Central memory CD8-positive, alpha-beta T cell (primary cell): ENCODE measurements at regions not wholly inside any gene's neighbourhood (a gene's known extent, or its start where the extent isn't known, plus 50 kb on each side); places are given as distances from the start of the nearest gene placed in this dataset.

Experiments used
- ATAC-seq: fragments of 150-1000 bp; cut with Tn5 transposase; replicated peaks from 2 replicates; pipeline ENCODE4 v1.10.0; 2022; ENCODE audit warnings: mild to moderate bottlenecking, moderate FRiP score, moderate number of reproducible peaks; ENCODE audit not compliant: poor library complexity, severe bottlenecking; ENCODE audit errors: extremely low read depth
- DNase-seq, 2 donors: peaks; one replicate each; pipeline ENCODE4 v3.0.0; 2021; ENCODE audit warnings: low spot score in 2 of 2
- H3K27ac Mint-ChIP-seq: one replicate; pipeline ENCODE4 v1.8.0; 2022; ENCODE audit warnings: low read depth, mild to moderate bottlenecking, moderate library complexity, mixed read lengths
- H3K27me3 Mint-ChIP-seq: one replicate; pipeline ENCODE4 v1.8.0; 2022; ENCODE audit warnings: mixed read lengths
- H3K36me3 Mint-ChIP-seq: one replicate; pipeline ENCODE4 v1.8.0; 2022; ENCODE audit warnings: mild to moderate bottlenecking, moderate library complexity, mixed read lengths; ENCODE audit not compliant: insufficient read depth
- H3K4me1 Mint-ChIP-seq: one replicate; pipeline ENCODE4 v1.8.0; 2022; ENCODE audit warnings: mixed read lengths
- H3K4me3 Mint-ChIP-seq: one replicate; pipeline ENCODE4 v1.8.0; 2022; ENCODE audit warnings: mild to moderate bottlenecking, moderate library complexity, mixed read lengths
- H3K9me3 Mint-ChIP-seq: one replicate; pipeline ENCODE4 v1.8.0; 2022; ENCODE audit warnings: mixed read lengths

DNA sequence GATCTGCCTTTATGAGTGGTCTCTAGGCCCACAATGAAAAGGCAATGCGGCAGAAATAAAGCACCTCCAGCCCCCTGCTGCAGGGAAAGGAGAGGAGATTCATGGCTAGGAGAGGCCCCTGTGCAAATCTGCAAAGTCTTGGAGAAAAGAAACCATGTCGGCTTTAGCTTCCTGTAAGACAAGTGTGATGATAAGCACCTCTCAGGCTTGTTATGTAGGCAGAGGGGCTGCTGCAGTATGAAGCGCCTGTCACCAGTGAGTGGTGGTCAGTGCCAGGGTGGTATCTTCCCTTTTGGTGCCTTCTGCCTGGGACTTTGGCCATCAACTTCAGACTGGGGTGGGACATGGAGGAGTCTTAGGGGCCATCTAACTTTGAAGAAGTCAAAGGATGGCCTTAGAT is 59.2 kb upstream of the ARHGEF3 start:
- H3K4me3 Mint-ChIP-seq, result peak overlapping the region; percentile 44
- peaks cover 2% of the 10 kb centered on the region for H3K36me3 Mint-ChIP-seq
- ATAC-seq (peak; percentile 27), DNase-seq (no peak)
- peak overlapping the region; percentile 78 for H3K27ac Mint-ChIP-seq
- peaks cover 5% of the 10 kb centered on the region for H3K9me3 Mint-ChIP-seq
- H3K27me3 Mint-ChIP-seq, result no peaks in the 10 kb centered on the region
- peaks cover 69% of the 10 kb centered on the region for H3K4me1 Mint-ChIP-seq

DNA sequence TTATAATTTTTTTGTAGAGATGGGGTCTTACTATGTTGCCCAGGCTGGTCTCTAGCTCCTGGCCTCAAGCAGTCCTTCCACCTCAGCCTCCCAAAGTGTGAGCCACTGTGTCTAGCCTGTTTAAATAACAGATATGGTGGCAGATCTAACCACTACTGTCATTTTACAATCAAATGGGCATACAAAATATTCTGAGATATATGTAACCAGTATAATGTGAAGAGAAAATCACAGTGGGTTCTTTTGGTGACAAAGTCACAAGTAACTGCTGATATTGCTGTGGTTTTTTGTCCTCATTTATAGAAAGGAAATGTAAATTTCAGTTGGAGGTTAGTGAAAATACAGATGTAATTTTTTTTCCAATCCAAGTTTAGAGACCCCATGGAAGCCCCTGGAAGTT is 58.6 kb upstream of the ARHGEF3 start:
- H3K9me3 Mint-ChIP-seq, result peaks cover 5% of the 10 kb centered on the region
- H3K27ac Mint-ChIP-seq, result peak overlapping the region; percentile 78
- H3K27me3 Mint-ChIP-seq, result no peaks in the 10 kb centered on the region
- DNase-seq, result no peak
- peak; percentile 30 for ATAC-seq
- peaks cover 74% of the 10 kb centered on the region for H3K4me1 Mint-ChIP-seq
- H3K4me3 Mint-ChIP-seq, result peak overlapping the region; percentile 44
- peaks cover 2% of the 10 kb centered on the region for H3K36me3 Mint-ChIP-seq

DNA sequence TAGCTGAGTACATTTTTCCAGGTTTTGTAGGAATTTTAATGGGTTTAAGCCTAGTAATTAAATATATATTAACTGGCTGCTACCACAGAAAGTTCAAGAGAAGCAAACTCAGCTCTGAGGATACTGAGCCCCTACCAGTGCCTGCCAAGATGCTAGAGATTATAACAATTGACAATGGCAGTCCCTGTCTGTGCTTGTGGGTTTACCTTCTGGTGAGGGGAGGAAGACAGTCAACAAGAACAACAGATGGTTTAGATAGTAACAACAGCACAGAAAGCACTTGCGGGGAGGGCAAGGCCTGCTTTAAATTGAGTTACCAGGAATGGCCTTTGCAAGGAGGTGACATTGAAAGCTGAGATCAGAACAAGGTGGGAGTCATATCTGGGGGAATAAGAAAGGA is 56.6 kb upstream of the ARHGEF3 start:
- Mint-ChIP-seq H3K4me3 (no peak overlapping the region), H3K27me3 (no peaks in the 10 kb centered on the region), H3K36me3 (peaks cover 5% of the 10 kb centered on the region), H3K27ac (no peak overlapping the region), H3K9me3 (no peaks in the 10 kb centered on the region), H3K4me1 (peaks cover 67% of the 10 kb centered on the region)
- DNase-seq, result no peak
- peak; percentile 32 for ATAC-seq

GRCh38 chr3:56857178-56857577 is 55.4 kb upstream of the ARHGEF3 start:
- peak overlapping the region; percentile 13 for H3K27ac Mint-ChIP-seq
- peaks cover 8% of the 10 kb centered on the region for H3K36me3 Mint-ChIP-seq
- H3K4me1 Mint-ChIP-seq, result peaks cover 58% of the 10 kb centered on the region
- no peak overlapping the region for H3K4me3 Mint-ChIP-seq
- ATAC-seq (no peak), DNase-seq (no peak)
- H3K9me3 Mint-ChIP-seq, result no peaks in the 10 kb centered on the region
- no peaks in the 10 kb centered on the region for H3K27me3 Mint-ChIP-seq

- Mint-ChIP-seq H3K27me3 (no peaks in the 10 kb centered on the region), H3K9me3 (no peaks in the 10 kb centered on the region), H3K36me3 (peaks cover 8% of the 10 kb centered on the region), H3K4me3 (no peak overlapping the region), H3K27ac (peak overlapping the region; percentile 13), H3K4me1 (peaks cover 54% of the 10 kb centered on the region)
- DNase-seq, result no peak
- no peak for ATAC-seq
Measured at GRCh38 chr3:56856752-56857151, 55.0 kb upstream of the ARHGEF3 start.

GRCh38 chr3:56855856-56856512 is 54.2 kb upstream of the ARHGEF3 start:
- H3K27me3 Mint-ChIP-seq, result no peaks in the 10 kb centered on the region
- no peaks in the 10 kb centered on the region for H3K9me3 Mint-ChIP-seq
- peaks cover 8% of the 10 kb centered on the region for H3K36me3 Mint-ChIP-seq
- peak overlapping the region; percentile 62 for H3K27ac Mint-ChIP-seq
- H3K4me1 Mint-ChIP-seq, result peaks cover 50% of the 10 kb centered on the region
- no peak overlapping the region for H3K4me3 Mint-ChIP-seq
- ATAC-seq, result no peak
- no peak for DNase-seq

DNA sequence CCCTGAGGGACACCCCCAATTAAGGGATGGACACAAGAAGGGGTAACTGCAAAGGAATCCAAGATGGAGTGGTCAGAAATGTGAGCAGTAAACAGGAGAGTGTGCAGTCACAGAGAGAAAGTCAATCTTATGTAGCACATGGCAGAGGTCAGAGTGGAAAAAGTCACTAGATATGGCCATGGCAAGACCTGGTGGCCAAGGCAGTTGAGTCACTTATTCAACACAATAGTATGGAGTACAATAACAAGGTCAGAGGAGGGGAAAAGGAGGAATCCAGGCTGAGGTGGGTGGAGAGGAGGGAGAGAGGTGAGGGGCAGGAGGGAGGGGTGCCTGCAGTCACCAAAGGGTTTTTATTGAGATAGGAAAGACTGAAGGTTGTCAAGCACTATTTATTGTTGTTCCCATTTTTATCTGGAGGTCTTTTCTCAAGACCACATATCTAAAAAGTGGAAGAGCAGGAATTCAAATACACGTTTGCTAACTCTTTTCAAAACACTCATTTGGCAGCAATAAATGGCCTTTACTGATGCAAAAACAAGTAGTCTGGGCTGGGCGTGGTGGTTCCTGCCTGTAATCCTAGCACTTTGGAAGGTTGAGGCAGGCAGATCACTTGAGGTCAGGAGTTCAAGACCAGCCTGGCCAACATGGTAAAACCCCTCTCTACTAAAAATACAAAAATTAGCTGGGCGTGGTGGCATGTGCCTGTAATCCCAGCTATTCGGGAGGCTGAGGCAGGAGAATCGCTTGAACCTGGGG is 53.3 kb upstream of the ARHGEF3 start:
- Mint-ChIP-seq H3K4me3 (no peak overlapping the region), H3K27ac (no peak overlapping the region)
- ATAC-seq, result no peak

DNA sequence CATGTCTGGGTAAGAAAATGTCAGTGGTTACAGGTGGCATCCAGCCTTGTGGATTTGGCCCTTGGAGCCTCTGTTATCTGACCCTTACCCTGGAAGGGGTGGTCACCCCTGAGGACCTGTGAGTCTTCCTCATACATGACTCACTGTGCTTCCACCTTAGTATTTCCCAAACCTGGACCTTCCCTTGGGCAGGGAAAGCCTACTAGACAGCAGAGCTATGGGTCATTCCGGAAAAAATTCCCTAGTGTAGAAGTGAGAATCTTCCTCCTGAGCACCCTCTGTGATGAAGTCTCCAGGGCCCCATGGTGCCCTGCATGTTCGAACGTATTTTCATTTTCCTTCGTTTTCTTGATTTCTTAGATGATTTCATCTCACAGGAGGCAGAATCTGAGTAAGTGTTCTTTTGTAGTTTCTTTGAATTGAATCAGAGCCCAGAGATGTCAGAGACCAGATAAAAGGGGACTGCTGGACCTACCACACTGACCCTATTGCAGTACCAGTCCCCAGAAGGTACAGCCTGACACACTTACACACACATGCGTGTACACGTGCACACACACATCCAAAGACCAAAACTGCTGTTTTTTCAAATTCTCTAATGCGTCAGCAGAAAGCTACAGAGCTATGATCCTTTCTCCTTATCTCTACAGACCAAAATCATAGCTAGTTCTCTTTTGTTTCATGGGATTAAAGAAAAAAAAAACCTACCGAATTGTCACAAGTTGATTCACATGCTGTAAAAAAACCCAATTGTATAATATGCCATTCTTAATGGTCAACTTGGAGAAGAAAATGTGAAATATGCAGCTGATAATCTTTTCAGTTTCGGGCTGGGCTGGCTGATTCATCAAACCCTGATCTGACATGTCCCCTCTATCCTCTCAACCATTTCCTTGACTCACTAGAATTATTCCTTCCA is 50.5 kb upstream of the ARHGEF3 start:
- Mint-ChIP-seq H3K4me1 (peaks cover 38% of the 10 kb centered on the region), H3K36me3 (peaks cover 13% of the 10 kb centered on the region), H3K27ac (no peak overlapping the region), H3K27me3 (no peaks in the 10 kb centered on the region), H3K4me3 (no peak overlapping the region), H3K9me3 (no peaks in the 10 kb centered on the region)
- no peak for DNase-seq
- ATAC-seq, result no peak

More for the DNA sequence above, 53.3 kb upstream of the ARHGEF3 start:
- Mint-ChIP-seq H3K27me3 (no peaks in the 10 kb centered on the region), H3K36me3 (peaks cover 9% of the 10 kb centered on the region), H3K4me1 (peaks cover 43% of the 10 kb centered on the region), H3K9me3 (no peaks in the 10 kb centered on the region)
- DNase-seq, result no peak
